HG03521 (cell line): ENCODE measurements at regions not wholly inside any gene's neighbourhood (a gene's known extent, or its start where the extent isn't known, plus 50 kb on each side); places are given as distances from the start of the nearest gene placed in this dataset.

Experiments
- ATAC-seq: cut with Tn5 transposase; IDR thresholded peaks from one replicate; pipeline ENCODE4 v1.9.1; 2021; ENCODE audit warnings: mild to moderate bottlenecking, moderate library complexity; ENCODE audit not compliant: unreplicated experiment

DNA sequence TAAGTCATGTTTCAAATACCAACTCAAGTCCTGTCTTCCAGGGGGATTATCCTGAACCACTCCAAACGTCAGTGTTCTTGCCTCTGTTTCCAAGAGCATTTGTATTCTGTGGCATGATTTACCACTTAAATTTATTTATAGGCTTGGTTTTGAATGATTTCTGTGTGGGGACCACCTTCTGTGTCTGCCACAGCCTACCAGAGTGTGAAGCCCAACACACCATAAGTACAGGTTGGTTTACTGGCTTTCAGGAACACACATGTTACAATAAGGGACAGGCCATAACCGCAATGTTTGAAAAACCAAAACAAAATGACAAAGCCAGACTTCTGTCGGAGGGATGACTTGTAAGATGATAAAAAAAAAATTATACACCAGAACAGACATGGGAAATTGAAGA, 56.5 kb upstream of the MAP3K7 start:
- no peak for ATAC-seq

DNA sequence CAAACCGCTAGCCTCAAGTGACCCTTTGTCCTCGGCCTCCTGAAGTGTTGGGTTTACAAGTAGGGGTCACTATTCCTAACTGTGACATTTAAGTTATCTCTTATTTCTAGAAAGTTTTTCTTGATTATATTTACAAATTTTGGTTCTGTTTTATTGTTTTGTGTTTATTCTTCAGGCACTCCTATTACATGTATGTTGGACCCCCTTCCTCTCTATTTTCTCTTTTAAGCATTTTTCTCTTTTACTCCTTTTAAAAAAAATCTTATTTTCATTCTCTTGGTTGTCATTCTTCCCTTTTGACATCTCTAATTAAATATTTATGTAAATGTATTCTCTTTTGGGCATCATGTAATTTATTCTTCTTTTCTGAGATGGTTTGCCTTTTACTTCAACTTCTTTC, 50.4 kb upstream of the MAP3K7 start:
- no peak for ATAC-seq
